ENCODE measurements at regions not wholly inside any gene's neighbourhood (a gene's known extent, or its start where the extent isn't known, plus 50 kb on each side); places are given as distances from the start of the nearest gene placed in this dataset.
"Not testable (repeated sequence)": the region's sequence is repeated elsewhere in the genome, so short reads cannot be mapped to it uniquely, and the experiment has no call there.

- no peaks in the 10 kb centered on the region for H3K4me1 ChIP-seq
- H3K9me3 ChIP-seq = no peaks in the 10 kb centered on the region
- no peaks in the 10 kb centered on the region for H3K36me3 ChIP-seq
- no peak for DNase-seq
- H3K27me3 ChIP-seq = no peaks in the 10 kb centered on the region
- intact Hi-C loops (cut with DNase I; ENCODE audit: low total_unique reads) = no loop called here
- no peak overlapping the region for H3K4me3 ChIP-seq
- no peak overlapping the region for H3K27ac ChIP-seq
- no peak for TF ChIP-seq CTCF (IDR thresholded peaks at IDR 0.05)
- TF ChIP-seq POLR2A (IDR thresholded peaks at IDR 0.05) = no peak
Measured at GRCh38 chr2:208916881-208917280, 507.0 kb upstream of the MAP2 start.

GRCh38 chr2:208921358-208921757, 502.5 kb upstream of the MAP2 start:
- H3K27ac ChIP-seq; H3K27me3 ChIP-seq; DNase-seq; H3K4me1 ChIP-seq; intact Hi-C loops (cut with DNase I; ENCODE audit: low total_unique reads); H3K9me3 ChIP-seq; H3K36me3 ChIP-seq; H3K4me3 ChIP-seq: not testable (repeated sequence)

- DNase-seq = no peak
- intact Hi-C loops (cut with DNase I; ENCODE audit: low total_unique reads) = no loop called here
Measured at GRCh38 chr2:208927867-208928266, 496.0 kb upstream of the MAP2 start.

GRCh38 chr2:208929139-208929864, 494.5 kb upstream of the MAP2 start:
- no peaks in the 10 kb centered on the region for H3K9me3 ChIP-seq
- H3K27me3 ChIP-seq = no peaks in the 10 kb centered on the region
- no peak overlapping the region for H3K27ac ChIP-seq
- no peaks in the 10 kb centered on the region for H3K4me1 ChIP-seq
- H3K4me3 ChIP-seq = no peak overlapping the region
- TF ChIP-seq CTCF (IDR thresholded peaks at IDR 0.05) = no peak
- TF ChIP-seq POLR2A (IDR thresholded peaks at IDR 0.05) = no peak
- no peaks in the 10 kb centered on the region for H3K36me3 ChIP-seq
- intact Hi-C loops (cut with DNase I; ENCODE audit: low total_unique reads) = no loop called here
- no peak for DNase-seq

More at GRCh38 chr2:208927867-208928266, 496.0 kb upstream of the MAP2 start:
- H3K27ac ChIP-seq = no peak overlapping the region
- no peaks in the 10 kb centered on the region for H3K4me1 ChIP-seq
- TF ChIP-seq POLR2A (IDR thresholded peaks at IDR 0.05) = no peak
- TF ChIP-seq CTCF (IDR thresholded peaks at IDR 0.05) = no peak
- no peaks in the 10 kb centered on the region for H3K36me3 ChIP-seq
- H3K9me3 ChIP-seq = no peaks in the 10 kb centered on the region
- H3K4me3 ChIP-seq = no peak overlapping the region
- H3K27me3 ChIP-seq = no peaks in the 10 kb centered on the region

- Histone ChIP-seq H3K4me1 (no peaks in the 10 kb centered on the region), H3K27ac (no peak overlapping the region), H3K36me3 (no peaks in the 10 kb centered on the region), H3K4me3 (no peak overlapping the region), H3K9me3 (no peaks in the 10 kb centered on the region), H3K27me3 (no peaks in the 10 kb centered on the region)
- intact Hi-C loops (cut with DNase I; ENCODE audit: low total_unique reads) = no loop called here
- no peak for TF ChIP-seq POLR2A (IDR thresholded peaks at IDR 0.05)
- TF ChIP-seq CTCF (IDR thresholded peaks at IDR 0.05) = no peak
- DNase-seq = no peak
Measured at GRCh38 chr2:208929894-208930427, 493.9 kb upstream of the MAP2 start.

Data from uterus (tissue), 3 donors.